KMS-11 (cell line): ENCODE measurements at regions not wholly inside any gene's neighbourhood (a gene's known extent, or its start where the extent isn't known, plus 50 kb on each side); places are given as distances from the start of the nearest gene placed in this dataset.
"Not testable (repeated sequence)": the region's sequence is repeated elsewhere in the genome, so short reads cannot be mapped to it uniquely, and the experiment has no call there.

Source experiments
- H2AFZ ChIP-seq: fragments of 200-600 bp; sonication (generic); 2 replicates; pipeline ENCODE4 v1.6.1; 2016; ENCODE audit warnings: antibody characterized with exemption, mixed run types, low read depth
- H3K27ac ChIP-seq: fragments of 200-600 bp; sonication (generic); 2 replicates; pipeline ENCODE4 v1.6.1; 2016; ENCODE audit warnings: mild to moderate bottlenecking, mixed run types
- H3K27me3 ChIP-seq: fragments of 200-600 bp; sonication (generic); 2 replicates; pipeline ENCODE4 v1.6.1; 2017; ENCODE audit warnings: mild to moderate bottlenecking, low read depth, mixed run types, moderate library complexity; ENCODE audit not compliant: insufficient read depth
- H3K36me3 ChIP-seq: fragments of 200-600 bp; sonication (generic); 2 replicates; pipeline ENCODE4 v1.6.1; 2017; ENCODE audit warnings: mild to moderate bottlenecking, mixed run types; ENCODE audit not compliant: insufficient read depth
- H3K4me1 ChIP-seq: fragments of 200-600 bp; sonication (generic); 2 replicates; pipeline ENCODE4 v1.6.1; 2016; ENCODE audit warnings: mild to moderate bottlenecking, low read depth, mixed run types; ENCODE audit not compliant: poor library complexity, severe bottlenecking
- H3K4me2 ChIP-seq: fragments of 200-600 bp; sonication (generic); 2 replicates; pipeline ENCODE4 v1.7.0; 2016; ENCODE audit warnings: mild to moderate bottlenecking, mixed run types
- H3K4me3 ChIP-seq: fragments of 200-600 bp; sonication (generic); IDR thresholded peaks from 2 replicates; pipeline ENCODE4 v1.6.1; 2017; ENCODE audit warnings: low read depth, low read length, mixed read lengths; ENCODE audit not compliant: insufficient read depth
- H3K79me2 ChIP-seq: fragments of 200-600 bp; sonication (generic); 2 replicates; pipeline ENCODE4 v1.6.1; 2016; ENCODE audit warnings: low read depth, mixed run types; ENCODE audit not compliant: insufficient read depth
- H3K9ac ChIP-seq: fragments of 200-600 bp; sonication (generic); 2 replicates; pipeline ENCODE4 v1.6.1; 2016; ENCODE audit warnings: mild to moderate bottlenecking, mixed run types
- H4K20me1 ChIP-seq: fragments of 200-600 bp; sonication (generic); 2 replicates; pipeline ENCODE4 v1.6.1; 2016; ENCODE audit warnings: mild to moderate bottlenecking, mixed run types; ENCODE audit not compliant: insufficient read depth
- TF ChIP-seq, protein P1 (sequence below): fragments of 200-600 bp; sonication (generic); conservative IDR thresholded peaks from 2 replicates; pipeline ENCODE4 v1.6.1; 2017; ENCODE audit warnings: low read depth, mild to moderate bottlenecking, antibody characterized with exemption, low read length, moderate library complexity, mixed read lengths

DNA sequence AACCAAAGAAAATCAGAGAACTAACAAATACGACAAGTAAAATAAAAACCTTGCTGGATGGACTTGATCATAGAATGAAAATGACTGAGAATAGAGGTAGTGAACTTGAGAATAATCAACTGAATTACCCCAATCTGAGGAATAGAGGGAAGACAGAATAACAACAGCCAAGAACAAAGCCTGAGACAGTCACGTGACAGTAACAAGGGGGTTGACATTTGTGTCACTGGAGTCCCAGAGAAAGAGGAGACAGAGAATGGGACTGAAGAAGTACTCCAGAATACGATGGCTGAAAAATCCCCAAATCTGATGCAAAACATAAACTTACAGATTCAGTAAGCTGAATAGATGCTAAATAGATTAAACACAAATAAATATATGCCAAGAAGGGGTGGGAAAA is 248.5 kb upstream of the HDAC4 start:
- no peak overlapping the region for H2AFZ ChIP-seq
- no peaks in the 10 kb centered on the region for H3K27me3 ChIP-seq

DNA sequence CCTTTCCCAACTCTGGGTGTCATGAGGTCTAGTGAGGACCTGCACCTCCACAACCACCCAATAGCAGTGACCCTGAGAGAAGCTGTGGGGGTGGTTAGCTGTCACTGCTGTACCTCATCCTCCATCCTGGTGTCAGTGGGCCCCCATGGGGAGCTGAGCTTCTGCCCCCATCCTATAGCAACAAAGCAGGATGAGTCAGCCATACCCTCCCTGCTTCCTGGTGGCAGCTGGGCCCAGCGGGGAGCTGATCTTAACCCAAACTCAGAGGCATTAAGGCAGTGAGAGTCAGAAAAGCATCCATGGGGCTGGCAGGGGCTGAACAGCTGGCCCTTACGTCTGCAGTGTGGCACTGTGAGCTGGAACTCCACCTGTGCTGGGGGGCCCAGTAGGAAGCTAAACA is 247.8 kb upstream of the HDAC4 start:
- H3K4me1 ChIP-seq = no peaks in the 10 kb centered on the region
- TF ChIP-seq, protein P1, sequence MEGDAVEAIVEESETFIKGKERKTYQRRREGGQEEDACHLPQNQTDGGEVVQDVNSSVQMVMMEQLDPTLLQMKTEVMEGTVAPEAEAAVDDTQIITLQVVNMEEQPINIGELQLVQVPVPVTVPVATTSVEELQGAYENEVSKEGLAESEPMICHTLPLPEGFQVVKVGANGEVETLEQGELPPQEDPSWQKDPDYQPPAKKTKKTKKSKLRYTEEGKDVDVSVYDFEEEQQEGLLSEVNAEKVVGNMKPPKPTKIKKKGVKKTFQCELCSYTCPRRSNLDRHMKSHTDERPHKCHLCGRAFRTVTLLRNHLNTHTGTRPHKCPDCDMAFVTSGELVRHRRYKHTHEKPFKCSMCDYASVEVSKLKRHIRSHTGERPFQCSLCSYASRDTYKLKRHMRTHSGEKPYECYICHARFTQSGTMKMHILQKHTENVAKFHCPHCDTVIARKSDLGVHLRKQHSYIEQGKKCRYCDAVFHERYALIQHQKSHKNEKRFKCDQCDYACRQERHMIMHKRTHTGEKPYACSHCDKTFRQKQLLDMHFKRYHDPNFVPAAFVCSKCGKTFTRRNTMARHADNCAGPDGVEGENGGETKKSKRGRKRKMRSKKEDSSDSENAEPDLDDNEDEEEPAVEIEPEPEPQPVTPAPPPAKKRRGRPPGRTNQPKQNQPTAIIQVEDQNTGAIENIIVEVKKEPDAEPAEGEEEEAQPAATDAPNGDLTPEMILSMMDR = no peak
- H3K9ac ChIP-seq = no peak overlapping the region
- no peak overlapping the region for H3K4me3 ChIP-seq
- no peaks in the 10 kb centered on the region for H4K20me1 ChIP-seq
- no peak overlapping the region for H3K4me2 ChIP-seq
- H3K27me3 ChIP-seq = no peaks in the 10 kb centered on the region
- no peaks in the 10 kb centered on the region for H3K79me2 ChIP-seq
- no peak overlapping the region for H2AFZ ChIP-seq
- no peak overlapping the region for H3K27ac ChIP-seq
- H3K36me3 ChIP-seq = no peaks in the 10 kb centered on the region

More for the DNA sequence above, 248.5 kb upstream of the HDAC4 start:
- no peaks in the 10 kb centered on the region for H3K79me2 ChIP-seq
- H4K20me1 ChIP-seq = no peaks in the 10 kb centered on the region
- no peak overlapping the region for H3K4me3 ChIP-seq
- H3K36me3 ChIP-seq = no peaks in the 10 kb centered on the region
- no peak overlapping the region for H3K9ac ChIP-seq
- no peak overlapping the region for H3K4me2 ChIP-seq
- no peaks in the 10 kb centered on the region for H3K4me1 ChIP-seq
- H3K27ac ChIP-seq = no peak overlapping the region
- TF ChIP-seq, protein P1 = no peak

DNA sequence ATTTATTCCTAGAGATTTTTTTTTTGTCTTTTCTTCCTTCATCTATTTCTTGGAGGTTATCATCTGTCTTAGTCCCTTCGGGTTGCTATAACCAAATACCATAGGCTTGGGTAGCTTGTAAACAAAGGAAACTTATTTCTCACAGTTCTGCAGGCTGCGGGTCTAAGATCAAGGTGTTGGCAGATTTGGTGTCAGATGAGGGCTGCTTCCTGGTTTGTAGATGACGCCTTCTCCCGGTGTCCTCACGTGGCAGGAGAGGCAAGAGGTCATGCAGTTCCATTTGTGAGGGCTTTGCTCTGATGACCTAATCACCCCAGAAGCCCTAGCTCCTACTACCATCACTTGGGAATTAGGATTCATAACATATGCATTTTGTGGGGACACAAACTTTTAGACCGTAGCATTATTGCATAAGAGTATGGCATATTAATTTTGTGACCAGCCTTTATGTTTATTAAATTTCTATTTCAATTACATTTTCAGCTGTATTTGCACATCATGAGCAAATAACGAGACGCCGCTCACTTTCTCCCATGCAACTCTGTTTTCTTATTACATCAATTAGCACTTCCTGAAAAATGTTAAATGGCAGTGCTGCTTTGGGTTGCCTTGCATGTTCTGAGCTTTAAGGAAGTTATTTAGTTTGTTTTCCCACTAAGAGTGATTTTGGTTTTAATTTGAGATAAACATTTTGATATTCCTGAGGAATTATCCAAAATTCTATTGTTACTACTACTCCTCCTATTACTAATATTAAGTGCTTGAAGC is 246.4 kb upstream of the HDAC4 start:
- H3K36me3 ChIP-seq = no peaks in the 10 kb centered on the region
- no peaks in the 10 kb centered on the region for H3K79me2 ChIP-seq
- no peak overlapping the region for H3K9ac ChIP-seq
- H3K27me3 ChIP-seq = no peaks in the 10 kb centered on the region
- TF ChIP-seq, protein P1 = no peak
- no peaks in the 10 kb centered on the region for H4K20me1 ChIP-seq
- H3K27ac ChIP-seq = no peak overlapping the region
- no peak overlapping the region for H2AFZ ChIP-seq
- no peak overlapping the region for H3K4me3 ChIP-seq
- no peak overlapping the region for H3K4me2 ChIP-seq
- H3K4me1 ChIP-seq = no peaks in the 10 kb centered on the region

DNA sequence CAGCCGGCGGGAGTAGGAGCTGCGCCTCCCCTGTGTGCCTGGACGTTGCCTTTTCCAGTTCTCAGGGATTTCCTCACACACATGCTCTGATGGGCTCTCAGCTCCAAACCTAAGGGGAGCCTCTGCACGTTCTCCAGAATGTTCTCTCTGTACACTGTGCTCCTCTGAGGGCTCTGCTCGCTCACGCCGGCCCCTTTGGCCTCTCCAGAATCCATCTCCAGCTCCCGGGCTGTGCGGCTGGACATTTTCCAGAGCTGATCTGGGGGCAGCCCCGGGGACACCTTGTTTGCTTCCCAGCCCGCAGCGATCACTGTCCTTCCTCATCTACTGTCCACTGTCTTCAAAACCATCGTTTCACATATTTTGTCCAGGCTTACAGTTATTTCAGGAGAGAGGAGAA is 245.4 kb upstream of the HDAC4 start:
- TF ChIP-seq, protein P1 = no peak
- Histone ChIP-seq H4K20me1 (no peaks in the 10 kb centered on the region), H3K4me3 (no peak overlapping the region), H3K4me1 (no peaks in the 10 kb centered on the region), H3K36me3 (no peaks in the 10 kb centered on the region), H3K4me2 (no peak overlapping the region), H2AFZ (no peak overlapping the region), H3K79me2 (no peaks in the 10 kb centered on the region), H3K27ac (no peak overlapping the region), H3K27me3 (no peaks in the 10 kb centered on the region), H3K9ac (no peak overlapping the region)

DNA sequence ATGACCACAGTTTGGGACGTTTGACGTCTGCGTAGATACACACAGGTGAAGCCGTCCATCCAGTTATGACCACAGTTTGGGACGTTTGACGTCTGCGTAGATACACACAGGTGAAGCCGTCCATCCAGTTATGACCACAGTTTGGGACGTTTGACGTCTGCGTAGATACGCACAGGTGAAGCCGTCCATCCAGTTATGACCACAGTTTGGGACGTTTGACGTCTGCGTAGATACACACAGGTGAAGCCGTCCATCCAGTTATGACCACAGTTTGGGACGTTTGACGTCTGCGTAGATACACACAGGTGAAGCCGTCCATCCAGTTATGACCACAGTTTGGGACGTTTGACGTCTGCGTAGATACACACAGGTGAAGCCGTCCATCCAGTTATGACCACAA is 243.8 kb upstream of the HDAC4 start:
- not testable (repeated sequence) for H3K9ac ChIP-seq, H3K79me2 ChIP-seq, H3K4me2 ChIP-seq, H3K36me3 ChIP-seq, H3K4me1 ChIP-seq, H2AFZ ChIP-seq, H3K27ac ChIP-seq, H3K4me3 ChIP-seq, H4K20me1 ChIP-seq, H3K27me3 ChIP-seq
